NB4 (cell line): ENCODE measurements at regions not wholly inside any gene's neighbourhood (a gene's known extent, or its start where the extent isn't known, plus 50 kb on each side); places are given as distances from the start of the nearest gene placed in this dataset.

Experiments
- CTCF ChIP-seq: IDR thresholded peaks from one replicate; pipeline ENCODE4 v1.5.1; 2012; ENCODE audit warnings: low read depth, low read length
- MAX ChIP-seq: IDR thresholded peaks from 2 replicates; pipeline ENCODE4 v1.6.1; 2011; ENCODE audit warnings: low read depth, low read length
- POLR2A ChIP-seq: IDR thresholded peaks from 2 replicates; pipeline ENCODE4 v1.6.1; 2011; ENCODE audit warnings: mild to moderate bottlenecking; ENCODE audit not compliant: insufficient read length; ENCODE audit errors: extremely low read depth

GRCh38 chr2:53067533-53067932, 700.1 kb upstream of the CHAC2 start:
- no peak for TF ChIP-seq CTCF
- TF ChIP-seq POLR2A, result no peak
- TF ChIP-seq MAX, result no peak
